Skeletal muscle tissue (tissue), 3 donors: ENCODE measurements at regions not wholly inside any gene's neighbourhood (a gene's known extent, or its start where the extent isn't known, plus 50 kb on each side); places are given as distances from the start of the nearest gene placed in this dataset.

Experiments used
- H3K27ac ChIP-seq: one replicate; pipeline ENCODE4 v1.7.0; 2013; ENCODE audit warnings: mild to moderate bottlenecking, low read depth, low read length, inconsistent platforms
- H3K27me3 ChIP-seq, 3 donors: one replicate each; pipeline ENCODE4 v1.7.0; 2013; ENCODE audit warnings: low read length in 3 of 3; ENCODE audit not compliant: control insufficient read depth in 3 of 3, insufficient read depth in 3 of 3
- H3K36me3 ChIP-seq, 3 donors: one replicate each; pipeline ENCODE4 v1.7.0; 2013; ENCODE audit warnings: low read length in 3 of 3; ENCODE audit not compliant: control insufficient read depth in 3 of 3, insufficient read depth in 3 of 3
- H3K4me1 ChIP-seq, 3 donors: one replicate each; pipeline ENCODE4 v1.7.0; 2013; ENCODE audit warnings: low read length in 3 of 3, mild to moderate bottlenecking in 3 of 3; ENCODE audit not compliant: control insufficient read depth in 3 of 3, insufficient read depth in 3 of 3
- H3K4me3 ChIP-seq, 3 donors: one replicate each; pipeline ENCODE4 v1.7.0; 2013; ENCODE audit warnings: low read length in 3 of 3
- H3K9ac ChIP-seq, 3 donors: one replicate each; pipeline ENCODE4 v1.7.0; 2013; ENCODE audit warnings: low read length in 3 of 3, mild to moderate bottlenecking in 3 of 3, moderate library complexity in 2 of 3, low read depth in 1 of 3
- H3K9me3 ChIP-seq, 3 donors: one replicate each; pipeline ENCODE4 v1.7.0; 2013; ENCODE audit warnings: low read length in 3 of 3; ENCODE audit not compliant: control insufficient read depth in 3 of 3
- donor health status: Osteomylitis.

GRCh38 chr16:66267292-66268014, 99.0 kb upstream of the CDH5 start:
- peak overlapping the region; percentile 36 for H3K27ac ChIP-seq
- no peak overlapping the region for H3K9ac ChIP-seq
- H3K4me1 ChIP-seq = peaks cover 18 to 20% (median 19%) of the 10 kb centered on the region in 3 donors

GRCh38 chr16:66266436-66267291, 99.8 kb upstream of the CDH5 start:
- peaks cover 0 to 10% (median 6%) of the 10 kb centered on the region in 3 donors for H3K27me3 ChIP-seq
- H3K9ac ChIP-seq = no peak overlapping the region

More at GRCh38 chr16:66267292-66268014, 99.0 kb upstream of the CDH5 start:
- H3K36me3 ChIP-seq = no peaks in the 10 kb centered on the region
- no peaks in the 10 kb centered on the region for H3K9me3 ChIP-seq
- H3K27me3 ChIP-seq = peaks cover 3 to 10% (median 6%) of the 10 kb centered on the region in 3 donors
- no peak overlapping the region for H3K4me3 ChIP-seq

GRCh38 chr16:66265556-66266141, 100.8 kb upstream of the CDH5 start:
- H3K9ac ChIP-seq = no peak overlapping the region
- no peaks in the 10 kb centered on the region for H3K36me3 ChIP-seq
- peaks cover 19 to 27% (median 26%) of the 10 kb centered on the region in 3 donors for H3K4me1 ChIP-seq
- H3K27ac ChIP-seq = peak overlapping the region; percentile 19
- peaks cover 0 to 8% (median 5%) of the 10 kb centered on the region in 3 donors for H3K27me3 ChIP-seq
- no peaks in the 10 kb centered on the region for H3K9me3 ChIP-seq
- H3K4me3 ChIP-seq = no peak overlapping the region

More at GRCh38 chr16:66266436-66267291, 99.8 kb upstream of the CDH5 start:
- Histone ChIP-seq H3K4me3 (peak overlapping the region in 1 of 3 donors; percentile 13), H3K4me1 (peaks cover 20 to 26% (median 26%) of the 10 kb centered on the region in 3 donors), H3K9me3 (no peaks in the 10 kb centered on the region), H3K36me3 (no peaks in the 10 kb centered on the region), H3K27ac (peak overlapping the region; percentile 36)

DNA sequence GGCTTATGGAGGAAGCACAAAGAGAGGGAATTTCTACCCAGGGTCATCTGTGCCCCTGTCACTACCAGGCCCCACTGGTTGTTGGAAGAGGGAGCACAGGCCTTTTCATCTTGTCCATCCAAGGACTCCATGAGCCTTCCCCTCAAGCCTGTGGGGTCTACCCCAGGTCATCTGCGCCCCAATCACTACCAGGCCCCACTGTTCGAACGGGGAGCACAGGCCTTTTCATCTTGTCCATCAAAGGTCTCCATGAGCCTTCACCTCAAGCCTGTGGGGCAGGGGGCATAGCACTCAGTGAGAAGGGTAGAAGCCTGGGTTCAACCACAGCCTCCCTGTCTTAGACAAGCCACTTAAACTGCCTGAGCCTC, 101.5 kb upstream of the CDH5 start:
- Histone ChIP-seq H3K27ac (no peak overlapping the region), H3K4me1 (peaks cover 13 to 26% (median 20%) of the 10 kb centered on the region in 3 donors)

GRCh38 chr16:66264311-66265047, 102.0 kb upstream of the CDH5 start:
- Histone ChIP-seq H3K4me3 (no peak overlapping the region), H3K4me1 (peaks cover 13 to 26% (median 20%) of the 10 kb centered on the region in 3 donors)

More for the DNA sequence above, 101.5 kb upstream of the CDH5 start:
- H3K27me3 ChIP-seq = peaks cover 0 to 3% (median 2%) of the 10 kb centered on the region in 3 donors
- no peak overlapping the region for H3K9ac ChIP-seq
- H3K9me3 ChIP-seq = no peaks in the 10 kb centered on the region
- no peaks in the 10 kb centered on the region for H3K36me3 ChIP-seq
- H3K4me3 ChIP-seq = no peak overlapping the region

GRCh38 chr16:66263973-66264310, 102.5 kb upstream of the CDH5 start:
- Histone ChIP-seq H3K4me3 (no peak overlapping the region), H3K9me3 (no peaks in the 10 kb centered on the region), H3K27ac (no peak overlapping the region), H3K4me1 (peaks cover 13 to 26% (median 20%) of the 10 kb centered on the region in 3 donors), H3K36me3 (no peaks in the 10 kb centered on the region), H3K27me3 (peaks cover 0 to 3% (median 2%) of the 10 kb centered on the region in 3 donors), H3K9ac (no peak overlapping the region)

More at GRCh38 chr16:66264311-66265047, 102.0 kb upstream of the CDH5 start:
- peaks cover 0 to 3% (median 2%) of the 10 kb centered on the region in 3 donors for H3K27me3 ChIP-seq
- no peak overlapping the region for H3K9ac ChIP-seq
- no peak overlapping the region for H3K27ac ChIP-seq
- H3K9me3 ChIP-seq = no peaks in the 10 kb centered on the region
- H3K36me3 ChIP-seq = no peaks in the 10 kb centered on the region

DNA sequence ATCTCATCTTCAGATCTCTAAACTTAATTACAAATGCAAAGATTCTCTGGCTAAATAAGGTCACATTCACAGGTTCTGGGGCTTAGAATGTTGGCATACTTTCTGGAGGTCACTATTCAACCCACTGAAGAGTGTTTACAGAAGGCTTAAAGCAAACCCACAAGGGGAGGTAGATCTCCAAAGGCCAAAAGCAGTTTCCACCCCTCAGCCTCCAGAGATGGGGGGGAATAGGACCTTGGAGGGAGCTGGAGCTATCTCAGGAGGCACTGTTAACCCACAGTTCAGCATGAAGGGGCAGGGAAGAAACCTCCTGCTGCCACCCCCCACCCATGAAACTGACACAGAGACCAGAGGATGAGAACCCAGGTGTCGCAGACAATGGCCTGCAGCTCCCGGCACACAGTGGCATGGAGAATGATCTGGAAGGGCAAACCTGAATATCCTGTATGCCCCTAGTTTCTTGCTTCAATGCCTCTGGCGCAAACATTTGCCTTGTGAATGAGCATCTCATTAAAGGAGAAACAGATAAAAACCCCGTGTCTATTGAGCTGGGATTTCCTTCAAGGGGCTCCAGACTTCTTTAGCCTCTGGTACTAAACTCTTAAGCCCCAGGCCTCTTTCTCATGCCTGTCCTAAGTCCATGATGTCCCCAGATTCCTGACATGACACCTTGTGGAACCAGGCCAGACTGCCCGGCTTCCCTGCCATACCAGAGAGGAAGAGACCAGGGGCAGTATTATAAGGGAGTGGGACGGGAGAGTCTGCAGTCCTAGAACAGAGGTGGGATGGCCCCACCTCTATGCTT, 103.1 kb upstream of the CDH5 start:
- Histone ChIP-seq H3K36me3 (no peaks in the 10 kb centered on the region), H3K27me3 (peaks cover 0 to 3% (median 2%) of the 10 kb centered on the region in 3 donors), H3K9me3 (no peaks in the 10 kb centered on the region), H3K4me3 (no peak overlapping the region), H3K4me1 (peaks cover 13 to 26% (median 20%) of the 10 kb centered on the region in 3 donors), H3K27ac (no peak overlapping the region), H3K9ac (no peak overlapping the region)

DNA sequence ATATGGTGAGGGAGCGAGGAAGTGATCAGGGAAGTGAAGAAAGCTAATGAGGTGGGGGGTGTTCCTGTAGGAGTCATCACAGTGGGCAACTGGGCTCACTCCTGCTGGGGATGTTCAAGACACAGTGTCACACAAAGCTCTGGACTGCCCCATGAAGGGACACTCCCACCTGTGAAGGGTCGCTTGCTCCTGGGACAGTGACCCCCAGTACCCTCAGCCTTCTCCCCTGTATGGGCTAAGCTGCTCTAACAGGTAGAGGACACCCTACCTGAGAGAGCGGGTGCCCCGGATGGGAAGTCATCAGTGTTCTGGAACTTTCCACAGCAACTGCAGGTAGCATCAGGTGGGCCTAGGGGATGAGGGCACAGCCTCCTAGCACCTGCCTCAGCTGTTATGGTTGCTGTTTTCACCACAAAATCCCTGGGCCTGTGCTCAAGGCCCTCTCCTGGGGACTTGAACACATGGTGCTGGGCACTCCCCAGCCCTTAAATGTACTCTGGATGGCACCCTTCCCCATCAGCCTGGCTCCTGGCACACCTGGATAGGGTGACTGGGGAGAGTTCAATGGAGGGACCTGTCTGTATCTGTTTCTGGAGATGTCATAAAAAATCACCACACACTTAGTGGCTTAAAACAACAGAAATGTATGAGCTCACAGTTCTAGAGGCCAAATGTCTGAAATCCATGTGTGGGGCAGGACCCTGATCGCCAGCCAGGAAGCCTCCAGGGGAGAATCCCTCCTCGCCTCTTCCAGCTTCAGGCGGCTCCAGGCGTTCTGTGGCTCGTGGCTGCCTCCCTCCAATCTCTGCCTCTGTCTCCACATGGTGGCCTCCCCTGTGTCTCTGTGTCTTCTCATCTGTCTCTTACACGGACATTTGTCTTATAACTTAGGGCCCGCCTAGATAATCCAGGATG, 104.0 kb upstream of the CDH5 start:
- no peak overlapping the region for H3K4me3 ChIP-seq
- H3K9ac ChIP-seq = no peak overlapping the region
- H3K36me3 ChIP-seq = no peaks in the 10 kb centered on the region
- H3K27me3 ChIP-seq = peaks cover 0 to 3% (median 2%) of the 10 kb centered on the region in 3 donors
- H3K27ac ChIP-seq = no peak overlapping the region
- peaks cover 9 to 24% (median 20%) of the 10 kb centered on the region in 3 donors for H3K4me1 ChIP-seq
- no peaks in the 10 kb centered on the region for H3K9me3 ChIP-seq
